HG03095 (cell line): ENCODE measurements at regions not wholly inside any gene's neighbourhood (a gene's known extent, or its start where the extent isn't known, plus 50 kb on each side); places are given as distances from the start of the nearest gene placed in this dataset.

ENCODE experiments used
- ATAC-seq: cut with Tn5 transposase; IDR thresholded peaks from one replicate; pipeline ENCODE4 v1.9.1; 2021; ENCODE audit warnings: moderate library complexity; ENCODE audit not compliant: unreplicated experiment

DNA sequence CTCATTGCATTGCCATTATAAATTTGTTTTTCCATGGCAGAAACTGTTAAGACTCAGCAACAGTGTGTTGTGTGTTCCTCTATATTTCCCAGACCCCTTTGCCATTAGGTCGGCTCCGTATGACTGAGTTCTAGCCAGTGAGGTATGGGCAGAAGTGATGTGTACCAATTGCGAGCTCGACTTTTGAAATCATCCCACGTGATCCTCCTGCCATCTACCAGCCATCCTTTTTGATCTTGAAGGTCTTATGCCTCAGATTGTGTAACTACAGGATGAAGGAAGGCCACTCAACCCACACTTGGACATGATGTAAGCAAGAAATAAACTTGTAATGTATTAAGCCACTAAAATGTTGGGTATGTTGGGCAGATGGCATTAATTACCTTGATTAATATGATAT, 562.3 kb downstream of the PDCD6IP start:
- ATAC-seq = no peak

GRCh38 chr3:34361921-34362320, 563.5 kb downstream of the PDCD6IP start:
- peak; percentile 90 for ATAC-seq

DNA sequence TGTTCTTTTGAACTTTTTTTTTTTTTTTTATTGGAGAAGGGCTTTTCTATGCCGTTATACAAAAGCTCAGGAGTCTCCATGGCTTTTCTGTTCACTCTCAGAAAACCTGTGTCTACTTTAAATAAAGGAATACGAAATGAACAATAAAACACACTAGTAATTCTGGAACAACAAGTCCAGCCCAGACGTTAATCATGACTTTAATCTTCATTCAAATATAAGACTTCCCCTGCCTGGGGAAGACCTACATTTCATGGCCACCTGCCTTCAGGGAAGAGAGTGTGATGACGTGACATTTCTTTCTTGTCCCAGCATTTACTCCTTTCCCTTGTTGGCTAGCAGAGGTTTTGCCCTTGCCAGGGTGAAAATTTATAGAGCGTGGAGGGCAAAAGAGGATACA, 564.5 kb downstream of the PDCD6IP start:
- ATAC-seq = no peak

DNA sequence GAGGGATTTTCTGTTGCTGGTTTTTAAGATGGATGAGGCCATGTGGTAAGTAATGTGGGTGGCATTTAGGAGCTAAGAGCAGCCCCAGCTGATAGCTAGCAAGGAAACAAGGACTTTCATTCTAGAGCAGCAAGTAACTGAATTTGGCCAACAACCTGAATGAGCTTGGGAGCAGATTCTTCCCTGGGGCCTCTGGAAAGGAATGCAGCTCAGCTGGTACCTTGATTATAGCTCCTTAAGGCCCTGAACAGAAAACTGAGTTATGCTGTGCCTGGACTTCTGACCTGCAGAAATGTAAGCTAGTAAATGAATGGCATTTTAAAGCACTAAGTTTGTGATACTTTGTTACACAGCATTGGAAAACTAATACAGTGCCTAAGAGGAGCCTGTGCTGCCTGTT, 565.5 kb downstream of the PDCD6IP start:
- no peak for ATAC-seq

DNA sequence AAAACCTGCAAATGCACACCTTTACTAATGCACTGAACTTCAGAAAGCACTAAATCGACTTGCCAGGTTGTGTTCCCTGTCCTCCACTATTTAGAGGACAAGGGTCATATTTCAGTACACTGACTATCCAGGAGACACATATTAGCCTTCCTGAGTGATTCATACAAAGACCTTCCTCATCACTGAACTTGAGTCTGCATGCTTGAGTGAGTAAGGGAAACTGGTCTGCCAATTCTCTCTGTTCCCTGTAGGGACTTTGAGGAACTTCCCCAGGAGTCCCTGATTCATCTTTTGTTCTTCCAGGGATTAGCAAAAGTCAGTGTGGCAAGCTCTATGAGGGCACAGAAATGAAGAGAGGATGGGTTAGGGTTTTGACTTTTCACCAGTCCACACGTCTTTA, 565.9 kb downstream of the PDCD6IP start:
- no peak for ATAC-seq

DNA sequence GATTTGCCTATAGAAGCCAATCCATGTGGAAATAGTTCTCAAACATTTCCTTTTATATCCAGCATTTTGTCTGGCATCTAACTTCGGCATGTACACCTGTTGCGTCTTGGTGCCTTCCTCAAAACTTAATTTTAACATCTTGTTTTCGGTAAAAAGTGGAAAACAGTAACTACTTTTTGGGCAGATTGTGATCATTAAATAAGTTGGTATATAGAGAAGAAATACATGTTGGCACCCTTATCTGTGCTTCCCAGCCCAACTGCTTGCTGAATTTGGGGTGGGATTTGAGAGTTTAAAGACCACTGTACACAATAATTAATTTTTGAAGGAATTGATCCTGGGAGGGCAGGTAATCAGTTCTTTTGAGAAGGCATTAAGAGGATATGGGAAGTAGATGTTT, 566.8 kb downstream of the PDCD6IP start:
- ATAC-seq = no peak

DNA sequence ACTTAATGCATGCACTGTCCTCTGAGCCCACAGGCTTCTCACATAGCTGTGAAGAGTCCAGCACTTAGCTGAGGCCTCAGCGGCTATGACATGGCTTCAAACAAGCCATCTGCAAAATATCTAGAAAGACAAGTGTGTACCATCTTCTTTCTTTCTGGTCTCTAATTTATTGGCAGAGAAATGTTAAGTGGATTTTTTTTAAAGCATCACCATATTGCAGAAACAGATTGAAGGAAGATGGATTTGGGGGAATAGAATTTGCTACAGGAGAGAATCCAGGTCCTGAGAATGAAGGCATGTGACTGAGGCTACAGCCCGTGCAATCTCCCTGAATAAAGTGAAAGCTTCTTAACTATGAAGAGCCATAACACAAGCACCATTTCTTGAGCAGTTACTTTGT, 567.3 kb downstream of the PDCD6IP start:
- ATAC-seq = no peak

DNA sequence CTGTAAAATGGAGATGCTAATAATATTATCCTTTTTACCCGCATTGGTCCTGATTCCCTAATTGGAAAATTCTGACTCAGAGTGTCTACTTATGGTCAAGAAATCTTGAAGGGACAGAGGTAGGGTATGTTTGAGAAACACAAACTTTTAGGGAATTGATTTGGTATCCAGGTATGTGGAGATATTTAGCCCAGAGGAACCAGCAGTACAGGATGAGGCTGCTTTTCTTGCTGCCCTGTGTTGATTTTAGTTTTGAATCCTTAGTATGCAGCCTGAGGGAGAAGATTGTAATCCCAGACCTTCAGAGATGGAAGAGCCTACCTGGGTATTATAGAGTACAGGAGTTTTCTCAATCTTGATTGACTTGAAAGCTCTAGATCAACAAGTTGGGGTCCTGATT, 569.1 kb downstream of the PDCD6IP start:
- no peak for ATAC-seq

DNA sequence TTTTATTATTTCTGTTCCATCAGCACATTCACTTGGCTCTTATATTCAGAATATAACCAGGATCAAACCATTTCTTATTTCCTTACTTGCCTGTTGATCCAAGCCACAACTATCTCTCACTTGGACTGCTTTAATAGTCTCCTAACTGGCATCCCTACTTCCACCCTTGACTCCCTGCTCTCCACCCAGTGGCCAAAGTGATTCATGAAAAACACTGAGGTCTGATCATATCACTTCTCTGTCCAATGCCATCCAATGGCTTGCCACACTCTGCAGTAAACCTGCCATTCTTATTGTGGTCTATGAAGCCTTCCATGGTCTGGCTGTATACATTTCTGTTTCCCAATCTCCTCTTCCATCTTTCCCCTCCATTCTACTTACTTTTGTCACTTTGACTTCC, 576.1 kb downstream of the PDCD6IP start:
- no peak for ATAC-seq

GRCh38 chr3:34376691-34377090, 578.3 kb downstream of the PDCD6IP start:
- ATAC-seq = no peak

DNA sequence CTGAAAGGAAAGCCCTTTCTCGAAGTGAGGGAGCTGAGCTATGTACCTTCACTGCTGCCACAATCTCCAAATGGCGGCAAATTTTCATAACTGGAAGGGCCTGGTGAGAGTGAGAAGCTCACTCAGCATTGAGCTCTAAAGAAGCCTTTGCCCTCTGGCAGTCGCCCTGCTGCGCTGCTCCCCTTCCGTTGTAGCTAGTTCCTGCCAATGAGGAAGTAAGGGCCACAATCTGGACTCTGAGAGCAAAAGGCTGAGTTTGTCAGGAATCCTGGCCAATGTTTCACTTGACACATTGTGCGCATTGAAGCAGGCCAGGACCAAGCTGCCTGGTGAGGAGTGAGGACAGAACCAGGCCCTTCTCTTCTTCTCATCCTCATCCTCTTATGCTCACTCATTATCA, 579.5 kb downstream of the PDCD6IP start:
- ATAC-seq = no peak

GRCh38 chr3:34381243-34381642, 582.8 kb downstream of the PDCD6IP start:
- ATAC-seq = no peak

- no peak for ATAC-seq
Measured at GRCh38 chr3:34382859-34383258, 584.4 kb downstream of the PDCD6IP start.

- ATAC-seq = no peak
Measured at GRCh38 chr3:34386309-34386708, 587.9 kb downstream of the PDCD6IP start.

- ATAC-seq = no peak
Measured at GRCh38 chr3:34387826-34388564, 589.6 kb downstream of the PDCD6IP start.

DNA sequence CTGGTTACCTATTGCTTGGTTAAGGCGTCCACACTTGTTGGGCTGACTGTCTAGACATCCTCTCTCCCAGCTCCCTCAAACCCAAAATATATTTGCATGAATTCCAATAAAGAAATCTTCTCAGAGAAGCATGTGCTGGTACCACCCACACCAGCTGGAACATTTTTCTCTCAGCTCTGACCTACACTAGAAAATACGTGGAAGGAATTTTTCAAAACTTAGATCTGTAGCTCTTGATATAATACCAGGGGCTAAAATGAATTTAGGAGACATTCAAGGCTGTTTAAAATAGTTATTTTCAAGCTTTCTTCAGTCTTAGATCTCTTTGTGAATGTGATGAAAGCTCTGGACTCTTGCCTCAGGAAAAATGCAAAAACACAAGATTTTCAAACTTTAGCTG, 590.4 kb downstream of the PDCD6IP start:
- ATAC-seq = no peak

GRCh38 chr3:34394978-34395748, 596.7 kb downstream of the PDCD6IP start:
- no peak for ATAC-seq

DNA sequence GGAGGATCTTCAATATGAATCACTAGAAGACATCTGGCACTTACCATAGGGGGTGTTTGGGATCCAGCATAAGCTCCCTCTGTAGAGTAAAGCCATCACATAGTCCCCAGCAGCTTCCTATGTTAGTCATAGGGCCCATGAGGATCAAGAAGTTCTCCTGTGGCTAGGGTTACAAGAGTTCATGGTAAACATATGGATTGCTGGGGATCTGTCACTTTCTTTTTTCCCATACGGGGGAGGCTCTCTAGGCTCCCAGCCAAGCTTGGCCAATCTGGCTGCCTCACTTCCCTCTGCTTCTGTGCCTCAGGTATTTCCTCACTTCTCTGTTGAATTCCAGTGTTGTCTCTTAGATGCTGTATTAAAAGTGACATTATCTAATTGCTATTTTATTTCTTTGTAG, 597.9 kb downstream of the PDCD6IP start:
- ATAC-seq = no peak

- no peak for ATAC-seq
Measured at GRCh38 chr3:34396956-34397355, 598.5 kb downstream of the PDCD6IP start.

DNA sequence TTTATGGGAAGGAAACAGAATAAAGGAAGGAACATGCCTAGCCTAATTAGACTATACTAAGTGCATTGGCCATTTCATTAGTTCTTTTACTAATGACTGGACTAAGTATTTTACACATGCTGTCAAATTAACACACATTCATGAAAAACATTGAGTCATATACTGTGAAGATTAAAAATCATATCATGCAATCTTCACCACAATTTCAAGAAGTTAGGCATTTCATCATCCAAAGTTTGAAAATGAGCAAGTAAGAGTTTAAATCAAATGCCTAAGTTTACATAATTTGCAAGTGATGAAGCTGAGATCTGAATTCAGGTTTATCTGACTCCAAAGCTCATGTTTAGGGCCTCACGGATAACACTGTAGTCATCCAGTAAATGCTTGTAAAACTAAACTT, 601.0 kb downstream of the PDCD6IP start:
- no peak for ATAC-seq

DNA sequence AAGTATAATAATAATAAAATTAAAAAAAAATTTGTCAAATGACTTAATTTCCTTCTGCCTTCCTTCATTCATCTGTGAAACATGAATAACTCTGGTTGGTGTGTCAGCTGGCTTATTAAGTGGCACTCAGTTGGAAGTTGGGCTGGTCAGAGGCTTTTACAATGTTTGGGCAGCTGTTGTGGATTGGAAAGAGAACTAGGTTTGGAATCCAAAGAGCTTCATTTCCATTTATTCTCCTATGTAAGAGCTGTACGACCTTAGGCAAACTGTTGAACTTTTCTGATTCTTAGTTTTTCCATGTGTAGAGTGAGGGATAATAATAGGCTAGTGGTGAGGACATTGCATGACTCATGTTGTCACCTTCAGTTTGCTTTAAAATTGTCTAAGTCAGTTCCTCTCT, 606.7 kb downstream of the PDCD6IP start:
- ATAC-seq = no peak

- ATAC-seq = no peak
Measured at GRCh38 chr3:34407281-34407680, 608.9 kb downstream of the PDCD6IP start.

DNA sequence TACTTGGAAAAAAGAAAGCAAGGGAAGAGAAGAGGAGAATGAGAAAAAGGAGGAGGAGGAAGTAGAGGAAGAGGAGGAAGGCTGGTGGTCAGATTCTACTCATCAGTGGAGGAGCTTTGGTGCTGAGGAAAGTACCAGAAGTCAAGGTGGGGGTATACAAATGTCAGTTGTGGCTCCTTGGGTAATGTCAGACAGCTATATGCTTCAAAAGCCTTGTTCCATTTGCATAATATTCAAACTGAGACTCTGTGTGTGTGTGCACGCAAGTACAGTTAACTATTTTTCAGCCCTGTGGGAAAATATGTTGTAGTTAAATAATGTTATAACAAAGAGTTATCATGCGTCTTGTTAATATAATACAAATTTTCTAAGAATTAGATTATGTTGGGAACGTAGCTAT, 609.7 kb downstream of the PDCD6IP start:
- no peak for ATAC-seq
